Right hindlimb (tissue), 1 donor: ENCODE measurements at regions not wholly inside any gene's neighbourhood (a gene's known extent, or its start where the extent isn't known, plus 50 kb on each side); places are given as distances from the start of the nearest gene placed in this dataset.
A peak's percentile ranks its signal among the peaks of the same experiment; 100 is the strongest.

Experiments
- DNase-seq: peaks from one replicate; pipeline ENCODE4 v3.0.0-alpha.2; 2018

- DNase-seq: no peak
These were observed 289.4 kb downstream of the FOXO1 start for GRCh38 chr13:40376867-40377535.

GRCh38 chr13:40377783-40378182 is 288.7 kb downstream of the FOXO1 start:
- DNase-seq: no peak

- DNase-seq: no peak
These were observed 287.2 kb downstream of the FOXO1 start for GRCh38 chr13:40379196-40379595.

- DNase-seq: no peak
These were observed 286.5 kb downstream of the FOXO1 start for GRCh38 chr13:40379794-40380578.

- no peak for DNase-seq
These were observed 284.3 kb downstream of the FOXO1 start for GRCh38 chr13:40381935-40382764.

- no peak for DNase-seq
These were observed 283.3 kb downstream of the FOXO1 start for GRCh38 chr13:40383132-40383531.

- DNase-seq: no peak
These were observed 282.6 kb downstream of the FOXO1 start for GRCh38 chr13:40383885-40384284.

- DNase-seq: no peak
These were observed 281.2 kb downstream of the FOXO1 start for GRCh38 chr13:40384976-40385857.

GRCh38 chr13:40385858-40386180 is 280.6 kb downstream of the FOXO1 start:
- no peak for DNase-seq

GRCh38 chr13:40386586-40386985 is 279.9 kb downstream of the FOXO1 start:
- DNase-seq: no peak

- DNase-seq: no peak
These were observed 278.7 kb downstream of the FOXO1 start for GRCh38 chr13:40387775-40388174.

- no peak for DNase-seq
These were observed 277.8 kb downstream of the FOXO1 start for GRCh38 chr13:40388617-40389016.

- no peak for DNase-seq
These were observed 277.3 kb downstream of the FOXO1 start for GRCh38 chr13:40389081-40389641.

- peak; percentile 36 for DNase-seq
These were observed 276.0 kb downstream of the FOXO1 start for GRCh38 chr13:40390401-40390916.

- DNase-seq: peak; percentile 38
These were observed 274.7 kb downstream of the FOXO1 start for GRCh38 chr13:40391788-40392187.

- no peak for DNase-seq
These were observed 272.0 kb downstream of the FOXO1 start for GRCh38 chr13:40394304-40394985.

- DNase-seq: no peak
These were observed 268.4 kb downstream of the FOXO1 start for GRCh38 chr13:40398065-40398464.

- no peak for DNase-seq
These were observed 266.7 kb downstream of the FOXO1 start for GRCh38 chr13:40399756-40400155.

GRCh38 chr13:40401911-40402776 is 264.3 kb downstream of the FOXO1 start:
- DNase-seq: peak; percentile 91

- peak; percentile 53 for DNase-seq
These were observed 263.5 kb downstream of the FOXO1 start for GRCh38 chr13:40402931-40403431.
